BE2C (cell line): ENCODE measurements at regions not wholly inside any gene's neighbourhood (a gene's known extent, or its start where the extent isn't known, plus 50 kb on each side); places are given as distances from the start of the nearest gene placed in this dataset.

Source experiments
- DNase-seq: peaks from one replicate; pipeline ENCODE4 v3.0.0-alpha.2; 2020
- H3K27me3 ChIP-seq: fragments of 250-450 bp; sonication (Bioruptor Pico); 2 replicates; pipeline ENCODE4 v1.5.1; 2020; ENCODE audit warnings: mild to moderate bottlenecking
- H3K36me3 ChIP-seq: fragments of 250-450 bp; sonication (Bioruptor Pico); 2 replicates; pipeline ENCODE4 v1.5.1; 2020; ENCODE audit warnings: mild to moderate bottlenecking
- H3K4me1 ChIP-seq: fragments of 250-450 bp; sonication (Bioruptor Pico); 2 replicates; pipeline ENCODE4 v1.5.1; 2020
- H3K4me3 ChIP-seq: 2 replicates; pipeline ENCODE4 v1.5.1; 2011; ENCODE audit warnings: low read depth, low read length
- H3K9me3 ChIP-seq: fragments of 250-450 bp; sonication (Bioruptor Pico); 2 replicates; pipeline ENCODE4 v1.5.1; 2020
- CTCF ChIP-seq: IDR thresholded peaks from 2 replicates; pipeline ENCODE4 v1.5.1; 2012; ENCODE audit warnings: mild to moderate bottlenecking, low read depth, low read length

DNA sequence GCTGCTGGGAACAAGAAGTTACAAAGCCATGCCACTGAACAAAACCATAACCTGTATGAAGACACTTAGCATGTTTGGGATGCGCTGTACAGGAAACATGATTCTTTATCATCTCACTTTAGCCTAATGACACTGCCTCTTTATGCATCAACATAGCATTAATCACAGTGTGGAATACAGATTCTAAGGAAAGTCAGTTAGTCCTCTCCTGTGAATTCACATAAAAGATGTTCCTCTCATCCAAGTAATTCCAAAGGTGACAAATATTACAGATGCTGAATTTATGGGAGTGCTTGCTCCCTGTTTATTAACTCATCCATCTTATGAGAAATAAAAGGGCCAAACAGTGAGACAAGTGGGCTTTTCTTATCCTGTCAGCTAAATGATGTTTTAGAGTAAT, 1677.7 kb downstream of the EFNA5 start:
- H3K9me3 ChIP-seq = no peaks in the 10 kb centered on the region
- no peak for TF ChIP-seq CTCF
- H3K27me3 ChIP-seq = no peaks in the 10 kb centered on the region
- no peaks in the 10 kb centered on the region for H3K4me1 ChIP-seq
- no peak overlapping the region for H3K4me3 ChIP-seq
- H3K36me3 ChIP-seq = no peaks in the 10 kb centered on the region
- DNase-seq = no peak

- Histone ChIP-seq H3K4me1 (no peaks in the 10 kb centered on the region), H3K36me3 (no peaks in the 10 kb centered on the region), H3K9me3 (no peaks in the 10 kb centered on the region), H3K27me3 (no peaks in the 10 kb centered on the region), H3K4me3 (no peak overlapping the region)
- no peak for DNase-seq
- TF ChIP-seq CTCF = no peak
Observed at GRCh38 chr5:105982526-105982925, 1688.2 kb downstream of the EFNA5 start.

DNA sequence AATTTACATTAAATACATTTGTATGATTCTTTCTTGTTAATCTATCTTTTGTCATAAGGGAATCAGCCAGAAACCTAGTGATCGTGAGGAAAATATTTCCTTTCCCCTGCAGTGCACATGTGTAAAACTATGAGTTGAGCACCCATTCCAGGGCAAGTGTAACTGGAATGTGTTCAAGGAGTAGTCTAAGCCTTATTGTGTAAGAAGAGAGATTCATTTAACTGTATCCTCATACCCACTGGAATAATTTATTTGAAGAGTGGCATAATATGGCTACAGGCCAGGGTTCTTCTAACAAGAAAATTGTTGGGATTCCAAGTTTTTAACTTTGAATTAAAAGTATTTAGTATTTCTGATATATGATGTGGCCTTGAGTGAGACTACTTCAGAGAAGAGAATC, 1692.7 kb downstream of the EFNA5 start:
- TF ChIP-seq CTCF = no peak
- no peak overlapping the region for H3K4me3 ChIP-seq
- H3K27me3 ChIP-seq = no peaks in the 10 kb centered on the region
- H3K4me1 ChIP-seq = no peaks in the 10 kb centered on the region; the same call in 1 of the 2 replicates
- DNase-seq = no peak
- no peaks in the 10 kb centered on the region for H3K9me3 ChIP-seq
- no peaks in the 10 kb centered on the region for H3K36me3 ChIP-seq

GRCh38 chr5:105977163-105977562, 1693.6 kb downstream of the EFNA5 start:
- no peak for TF ChIP-seq CTCF
- Histone ChIP-seq H3K27me3 (no peaks in the 10 kb centered on the region), H3K4me3 (no peak overlapping the region), H3K36me3 (no peaks in the 10 kb centered on the region), H3K4me1 (no peaks in the 10 kb centered on the region; the same call in 1 of the 2 replicates), H3K9me3 (no peaks in the 10 kb centered on the region)
- DNase-seq = no peak

DNA sequence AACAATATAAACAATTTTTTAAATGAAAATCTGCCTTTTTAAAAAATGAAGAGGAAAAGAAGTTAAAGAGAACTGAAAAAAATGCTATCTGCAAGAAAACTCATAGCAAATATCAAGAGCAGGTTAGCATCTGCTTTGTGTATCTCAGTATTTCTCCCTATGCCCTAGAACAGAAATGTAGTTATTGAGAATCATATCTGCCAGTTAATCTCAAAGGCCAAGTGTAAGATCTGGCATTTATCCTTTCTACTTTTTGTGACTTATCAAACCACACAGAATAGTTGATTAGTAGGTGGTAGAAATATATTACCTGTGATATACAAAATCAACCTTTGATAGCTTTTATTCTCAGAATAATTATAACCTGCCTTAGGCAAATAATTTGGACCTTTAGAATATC, 1699.8 kb downstream of the EFNA5 start:
- Histone ChIP-seq H3K27me3 (no peaks in the 10 kb centered on the region), H3K36me3 (no peaks in the 10 kb centered on the region), H3K9me3 (no peaks in the 10 kb centered on the region), H3K4me1 (no peaks in the 10 kb centered on the region; the same call in 1 of the 2 replicates), H3K4me3 (no peak overlapping the region)
- no peak for DNase-seq
- TF ChIP-seq CTCF = no peak

DNA sequence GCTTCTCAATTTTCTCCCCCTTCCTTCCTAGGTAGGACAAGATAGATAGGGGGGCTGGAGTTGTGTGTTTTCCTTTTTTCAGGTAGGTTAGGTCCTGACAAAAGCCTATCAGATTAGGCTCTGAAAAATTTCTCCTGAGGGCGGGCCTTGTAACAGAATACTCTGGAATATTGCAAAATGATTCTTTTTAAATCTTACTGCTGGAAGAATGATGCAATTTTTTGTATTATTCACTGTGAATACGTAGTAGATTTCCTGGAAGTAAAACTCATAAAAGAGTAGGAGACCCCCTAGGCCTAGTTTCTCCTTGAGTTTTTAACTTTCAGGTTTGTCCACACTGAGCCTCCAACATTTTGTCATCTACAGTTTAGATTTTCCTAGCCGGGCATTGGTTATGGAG, 1701.8 kb downstream of the EFNA5 start:
- no peaks in the 10 kb centered on the region for H3K27me3 ChIP-seq
- H3K36me3 ChIP-seq = no peaks in the 10 kb centered on the region
- TF ChIP-seq CTCF = no peak
- H3K4me3 ChIP-seq = no peak overlapping the region
- H3K9me3 ChIP-seq = no peaks in the 10 kb centered on the region
- no peaks in the 10 kb centered on the region for H3K4me1 ChIP-seq
- DNase-seq = no peak
